Colonic mucosa (tissue), 4 donors: ENCODE measurements at regions not wholly inside any gene's neighbourhood (a gene's known extent, or its start where the extent isn't known, plus 50 kb on each side); places are given as distances from the start of the nearest gene placed in this dataset.

ENCODE experiments used
- DNase-seq: peaks from one replicate; pipeline ENCODE4 v3.0.0-alpha.2; 2020
- H3K27ac ChIP-seq: fragments of 200-600 bp; one replicate; pipeline ENCODE4 v1.8.0; 2021
- H3K27me3 ChIP-seq: fragments of 200-600 bp; one replicate; pipeline ENCODE4 v1.8.0; 2021
- H3K36me3 ChIP-seq: fragments of 200-600 bp; one replicate; pipeline ENCODE4 v1.8.0; 2021
- H3K4me1 ChIP-seq: fragments of 200-600 bp; one replicate; pipeline ENCODE4 v1.8.0; 2021; ENCODE audit warnings: mild to moderate bottlenecking
- H3K4me3 ChIP-seq: fragments of 200-600 bp; one replicate; pipeline ENCODE4 v1.8.0; 2021
- H3K9ac ChIP-seq, 2 donors: one replicate each; pipeline ENCODE4 v1.7.0; 2013; ENCODE audit warnings: control low read depth in 2 of 2, low read depth in 2 of 2, low read length in 2 of 2
- H3K9me3 ChIP-seq: fragments of 200-600 bp; one replicate; pipeline ENCODE4 v1.8.0; 2021
- intact Hi-C: fragments of 100-400 bp; cut with DNase I; formaldehyde crosslinking; loops from one replicate; pipeline ENCODE4 v1.14.1; 2022
- TF ChIP-seq, protein P1 (sequence below): fragments of 200-600 bp; IDR thresholded peaks from one replicate; pipeline ENCODE4 v1.8.0; 2022; ENCODE audit warnings: antibody characterized with exemption, mild to moderate bottlenecking
- donor health status: healthy.
- donor health status: DM: no; HTN: no; CAD: no.
- donor health status: DM: no; HTN: no; CAD: no.

DNA sequence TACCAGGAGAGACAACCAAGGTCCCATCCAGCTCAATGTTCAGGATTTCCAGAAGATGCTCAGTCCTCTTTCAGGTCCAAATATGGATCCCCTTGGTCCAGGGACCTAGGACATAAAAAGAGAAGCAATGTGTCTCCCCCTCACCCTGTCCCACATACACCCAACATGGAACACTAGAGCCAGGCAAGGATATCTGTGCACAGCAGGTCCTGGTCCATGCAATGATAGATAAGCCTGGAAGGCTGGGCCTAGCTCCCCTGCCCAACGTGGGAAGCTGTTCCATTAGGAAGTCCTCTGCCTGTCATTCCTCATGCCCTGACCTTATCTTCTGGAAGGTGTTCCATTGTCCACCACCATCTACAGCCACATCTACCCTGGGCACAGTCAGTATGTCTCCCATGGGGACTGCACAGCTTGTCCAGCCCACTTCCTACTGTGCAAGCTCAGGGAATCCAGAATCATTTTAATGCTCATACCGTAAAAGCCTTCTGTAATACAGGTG lies 1434.8 kb downstream of the TBC1D22A start:
- Histone ChIP-seq H3K4me3 (no peak overlapping the region), H3K36me3 (no peaks in the 10 kb centered on the region), H3K9ac (no peak overlapping the region), H3K4me1 (no peaks in the 10 kb centered on the region), H3K27me3 (no peaks in the 10 kb centered on the region), H3K27ac (no peak overlapping the region), H3K9me3 (no peaks in the 10 kb centered on the region)
- DNase-seq: peak; percentile 2
- TF ChIP-seq, protein P1, sequence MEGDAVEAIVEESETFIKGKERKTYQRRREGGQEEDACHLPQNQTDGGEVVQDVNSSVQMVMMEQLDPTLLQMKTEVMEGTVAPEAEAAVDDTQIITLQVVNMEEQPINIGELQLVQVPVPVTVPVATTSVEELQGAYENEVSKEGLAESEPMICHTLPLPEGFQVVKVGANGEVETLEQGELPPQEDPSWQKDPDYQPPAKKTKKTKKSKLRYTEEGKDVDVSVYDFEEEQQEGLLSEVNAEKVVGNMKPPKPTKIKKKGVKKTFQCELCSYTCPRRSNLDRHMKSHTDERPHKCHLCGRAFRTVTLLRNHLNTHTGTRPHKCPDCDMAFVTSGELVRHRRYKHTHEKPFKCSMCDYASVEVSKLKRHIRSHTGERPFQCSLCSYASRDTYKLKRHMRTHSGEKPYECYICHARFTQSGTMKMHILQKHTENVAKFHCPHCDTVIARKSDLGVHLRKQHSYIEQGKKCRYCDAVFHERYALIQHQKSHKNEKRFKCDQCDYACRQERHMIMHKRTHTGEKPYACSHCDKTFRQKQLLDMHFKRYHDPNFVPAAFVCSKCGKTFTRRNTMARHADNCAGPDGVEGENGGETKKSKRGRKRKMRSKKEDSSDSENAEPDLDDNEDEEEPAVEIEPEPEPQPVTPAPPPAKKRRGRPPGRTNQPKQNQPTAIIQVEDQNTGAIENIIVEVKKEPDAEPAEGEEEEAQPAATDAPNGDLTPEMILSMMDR: no peak
- intact Hi-C loops: no loop called here

GRCh38 chr22:48192920-48193319 lies 1430.5 kb downstream of the TBC1D22A start:
- H3K36me3 ChIP-seq: no peaks in the 10 kb centered on the region
- H3K27ac ChIP-seq: no peak overlapping the region
- H3K4me3 ChIP-seq: no peak overlapping the region
- DNase-seq: no peak
- no peaks in the 10 kb centered on the region for H3K27me3 ChIP-seq
- no peak overlapping the region for H3K9ac ChIP-seq
- no peaks in the 10 kb centered on the region for H3K9me3 ChIP-seq
- TF ChIP-seq, protein P1: no peak
- H3K4me1 ChIP-seq: no peaks in the 10 kb centered on the region
- intact Hi-C loops: no loop called here

DNA sequence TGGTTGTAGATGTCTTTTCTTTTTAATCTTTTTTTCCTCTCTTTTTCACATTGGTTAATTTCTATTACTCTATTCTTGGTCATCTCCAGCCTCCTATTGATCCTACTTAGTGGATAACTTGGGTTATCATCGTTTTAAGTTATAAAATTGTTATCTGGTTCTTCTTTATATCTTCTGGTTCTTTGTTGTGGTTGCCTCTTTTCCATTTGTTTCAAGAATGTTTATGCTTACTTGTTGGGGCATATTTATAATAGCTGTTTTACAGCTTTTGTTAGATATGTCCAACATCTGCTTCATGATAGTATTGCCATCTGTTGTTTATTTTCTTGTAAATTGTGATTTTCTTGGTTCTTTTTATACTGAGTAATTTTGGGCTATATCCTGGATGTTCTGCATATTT lies 1429.6 kb downstream of the TBC1D22A start:
- H3K9me3 ChIP-seq: no peaks in the 10 kb centered on the region
- H3K9ac ChIP-seq: no peak overlapping the region
- H3K4me3 ChIP-seq: no peak overlapping the region
- DNase-seq: no peak
- no peaks in the 10 kb centered on the region for H3K27me3 ChIP-seq
- H3K36me3 ChIP-seq: no peaks in the 10 kb centered on the region
- no peak overlapping the region for H3K27ac ChIP-seq
- intact Hi-C loops: no loop called here
- TF ChIP-seq, protein P1: no peak
- H3K4me1 ChIP-seq: no peaks in the 10 kb centered on the region

GRCh38 chr22:48188231-48188721 lies 1425.8 kb downstream of the TBC1D22A start:
- Histone ChIP-seq H3K4me1 (no peaks in the 10 kb centered on the region), H3K27me3 (no peaks in the 10 kb centered on the region), H3K9ac (no peak overlapping the region), H3K9me3 (no peaks in the 10 kb centered on the region), H3K27ac (no peak overlapping the region), H3K4me3 (no peak overlapping the region), H3K36me3 (no peaks in the 10 kb centered on the region)
- TF ChIP-seq, protein P1: no peak
- intact Hi-C loops: no loop called here
- DNase-seq: no peak

GRCh38 chr22:48187356-48187755 lies 1424.9 kb downstream of the TBC1D22A start:
- intact Hi-C loops: no loop called here
- no peak overlapping the region for H3K4me3 ChIP-seq
- no peaks in the 10 kb centered on the region for H3K9me3 ChIP-seq
- TF ChIP-seq, protein P1: no peak
- H3K27me3 ChIP-seq: no peaks in the 10 kb centered on the region
- H3K9ac ChIP-seq: no peak overlapping the region
- H3K27ac ChIP-seq: no peak overlapping the region
- no peaks in the 10 kb centered on the region for H3K4me1 ChIP-seq
- DNase-seq: no peak
- H3K36me3 ChIP-seq: no peaks in the 10 kb centered on the region
